Esophagus squamous epithelium (tissue), 4 donors: ENCODE measurements at regions not wholly inside any gene's neighbourhood (a gene's known extent, or its start where the extent isn't known, plus 50 kb on each side); places are given as distances from the start of the nearest gene placed in this dataset.

Experiments used
- CTCF ChIP-seq, 6 experiments: fragments of 450-650 bp in 4 of 6; fragments of 200-600 bp in 2 of 6; sonication (generic) in 2 of 6; IDR thresholded peaks; one replicate each; pipeline ENCODE4 v1.5.1; 2016 to 2019; ENCODE audit warnings: antibody characterized with exemption in 6 of 6, mild to moderate bottlenecking in 4 of 6, moderate library complexity in 4 of 6
- POLR2A ChIP-seq, 4 donors: fragments of 450-650 bp; IDR thresholded peaks; one replicate each; pipeline ENCODE4 v1.6.1; 2017; ENCODE audit warnings: antibody characterized with exemption in 4 of 4, mild to moderate bottlenecking in 4 of 4, moderate library complexity in 3 of 4

GRCh38 chr5:143515829-143516228, 112.3 kb upstream of the NR3C1 start:
- no peak for TF ChIP-seq CTCF (IDR thresholded peaks at IDR 0.05)
- TF ChIP-seq POLR2A (IDR thresholded peaks at IDR 0.05) = no peak
